GM12891 (cell line): ENCODE measurements at regions not wholly inside any gene's neighbourhood (a gene's known extent, or its start where the extent isn't known, plus 50 kb on each side); places are given as distances from the start of the nearest gene placed in this dataset.

Experiments used
- PAX5 ChIP-seq: IDR thresholded peaks from 2 replicates; pipeline ENCODE4 v1.6.1; 2011; ENCODE audit warnings: low read length, moderate library complexity, mild to moderate bottlenecking; ENCODE audit not compliant: insufficient read depth, severe bottlenecking
- POLR2A ChIP-seq: IDR thresholded peaks from 2 replicates; pipeline ENCODE4 v1.6.1; 2011; ENCODE audit warnings: low read depth, low read length, control low read depth
- POLR2AphosphoS5 ChIP-seq: IDR thresholded peaks from 2 replicates; pipeline ENCODE4 v1.6.1; 2011; ENCODE audit warnings: low read depth, low read length, control low read depth
- POU2F2 ChIP-seq: IDR thresholded peaks from 2 replicates; pipeline ENCODE4 v1.6.1; 2011; ENCODE audit warnings: low read depth, mild to moderate bottlenecking, control low read depth, low read length, moderate library complexity
- TAF1 ChIP-seq: IDR thresholded peaks from 2 replicates; pipeline ENCODE4 v1.6.1; 2011; ENCODE audit warnings: low read depth, low read length, control low read depth

DNA sequence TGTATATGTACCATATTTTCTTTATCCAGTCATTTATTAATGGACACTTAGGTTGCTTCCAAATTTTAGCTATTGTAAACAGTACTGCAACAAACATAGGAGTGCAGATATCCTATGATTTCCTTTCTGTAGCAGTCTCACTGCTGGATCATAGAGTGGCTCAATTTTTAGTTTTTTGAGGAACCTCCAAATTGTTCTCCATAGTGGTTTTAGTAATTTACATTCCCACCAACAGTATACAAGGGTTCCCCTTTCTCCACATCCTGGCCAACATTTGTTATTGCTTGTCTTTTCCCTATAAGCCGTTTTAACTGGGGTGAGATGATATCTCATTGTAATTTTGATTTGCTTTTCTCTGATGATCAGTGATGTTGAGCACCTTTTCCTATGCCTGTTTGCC lies 114.3 kb downstream of the TMEM17 start:
- TF ChIP-seq POLR2A (no peak), POU2F2 (no peak), POLR2AphosphoS5 (no peak), TAF1 (no peak), PAX5 (no peak)
